ENCODE measurements at regions not wholly inside any gene's neighbourhood (a gene's known extent, or its start where the extent isn't known, plus 50 kb on each side); places are given as distances from the start of the nearest gene placed in this dataset.

DNA sequence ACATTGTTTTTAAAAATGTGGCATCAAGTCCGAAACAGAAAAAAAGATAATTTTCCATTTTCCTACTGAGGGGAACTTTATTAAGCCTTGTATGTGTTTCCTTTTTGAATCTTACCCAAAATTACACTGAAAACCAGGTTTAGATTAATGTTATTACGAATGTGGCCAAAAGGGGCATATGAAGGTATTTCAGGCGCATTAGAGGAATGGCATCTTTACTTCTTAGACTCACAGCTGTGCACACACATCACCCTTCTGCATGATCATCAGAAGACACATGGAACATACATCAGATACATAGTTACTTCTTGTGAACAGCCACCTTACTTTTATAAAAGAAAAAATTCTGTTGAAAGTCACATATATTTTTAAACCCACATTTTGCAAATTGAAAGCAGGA lies 58.6 kb upstream of the ZPBP start:
- TF ChIP-seq, protein P1, sequence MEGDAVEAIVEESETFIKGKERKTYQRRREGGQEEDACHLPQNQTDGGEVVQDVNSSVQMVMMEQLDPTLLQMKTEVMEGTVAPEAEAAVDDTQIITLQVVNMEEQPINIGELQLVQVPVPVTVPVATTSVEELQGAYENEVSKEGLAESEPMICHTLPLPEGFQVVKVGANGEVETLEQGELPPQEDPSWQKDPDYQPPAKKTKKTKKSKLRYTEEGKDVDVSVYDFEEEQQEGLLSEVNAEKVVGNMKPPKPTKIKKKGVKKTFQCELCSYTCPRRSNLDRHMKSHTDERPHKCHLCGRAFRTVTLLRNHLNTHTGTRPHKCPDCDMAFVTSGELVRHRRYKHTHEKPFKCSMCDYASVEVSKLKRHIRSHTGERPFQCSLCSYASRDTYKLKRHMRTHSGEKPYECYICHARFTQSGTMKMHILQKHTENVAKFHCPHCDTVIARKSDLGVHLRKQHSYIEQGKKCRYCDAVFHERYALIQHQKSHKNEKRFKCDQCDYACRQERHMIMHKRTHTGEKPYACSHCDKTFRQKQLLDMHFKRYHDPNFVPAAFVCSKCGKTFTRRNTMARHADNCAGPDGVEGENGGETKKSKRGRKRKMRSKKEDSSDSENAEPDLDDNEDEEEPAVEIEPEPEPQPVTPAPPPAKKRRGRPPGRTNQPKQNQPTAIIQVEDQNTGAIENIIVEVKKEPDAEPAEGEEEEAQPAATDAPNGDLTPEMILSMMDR (IDR thresholded peaks at IDR 0.05; ENCODE audit: low read depth, low read length) = no peak
- DNase-seq (ENCODE audit: low read depth in 2 of 2) = no peak
- no peak overlapping the region for H3K4me3 ChIP-seq (replicated peaks in 1 of 2; ENCODE audit: low read depth in 2 of 2, low read length in 2 of 2)

DNA sequence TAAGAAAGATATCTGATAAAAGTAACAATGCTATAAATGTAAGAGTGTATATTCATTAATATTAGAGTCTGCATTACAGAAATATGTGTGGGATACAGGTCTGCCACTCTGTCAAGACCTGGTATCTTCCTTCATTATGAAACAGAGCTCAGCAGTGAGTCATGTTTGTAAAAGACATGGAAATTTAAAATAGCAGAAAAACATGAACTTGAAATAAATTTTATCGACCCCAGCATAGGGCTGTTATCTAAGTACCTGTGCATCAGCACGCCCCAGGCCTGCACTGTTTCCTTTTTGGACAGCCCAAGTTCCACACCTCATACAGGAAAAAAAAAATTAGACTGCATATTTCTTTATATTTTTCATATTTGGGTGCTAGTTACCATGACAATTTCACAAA lies 58.0 kb upstream of the ZPBP start:
- no peak for DNase-seq (ENCODE audit: low read depth in 2 of 2)
- TF ChIP-seq, protein P1 (IDR thresholded peaks at IDR 0.05; ENCODE audit: low read depth, low read length) = no peak
- no peak overlapping the region for H3K4me3 ChIP-seq (replicated peaks in 1 of 2; ENCODE audit: low read depth in 2 of 2, low read length in 2 of 2)

DNA sequence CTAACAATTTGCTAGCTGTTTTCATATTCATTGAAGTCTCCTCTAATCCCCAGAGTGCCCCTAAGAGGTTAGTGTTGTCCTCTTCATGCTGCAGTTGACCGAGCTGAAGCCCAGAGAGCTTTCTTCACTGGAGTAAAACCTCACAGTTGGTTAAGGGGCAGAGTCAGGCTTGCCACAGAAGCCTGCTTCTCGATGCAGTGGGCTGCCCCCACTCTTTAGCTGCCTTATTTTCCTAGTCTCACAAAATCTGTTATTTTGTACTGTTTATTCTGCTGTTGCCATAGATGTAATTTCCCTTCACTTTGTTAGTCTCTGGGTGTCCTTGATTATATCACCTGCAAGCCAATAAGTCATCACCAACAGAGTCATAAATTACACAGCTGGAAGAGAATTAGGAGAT lies 56.3 kb upstream of the ZPBP start:
- TF ChIP-seq, protein P1 (IDR thresholded peaks at IDR 0.05; ENCODE audit: low read depth, low read length) = no peak
- DNase-seq (ENCODE audit: low read depth in 2 of 2) = no peak
- no peak overlapping the region for H3K4me3 ChIP-seq (replicated peaks in 1 of 2; ENCODE audit: low read depth in 2 of 2, low read length in 2 of 2)

DNA sequence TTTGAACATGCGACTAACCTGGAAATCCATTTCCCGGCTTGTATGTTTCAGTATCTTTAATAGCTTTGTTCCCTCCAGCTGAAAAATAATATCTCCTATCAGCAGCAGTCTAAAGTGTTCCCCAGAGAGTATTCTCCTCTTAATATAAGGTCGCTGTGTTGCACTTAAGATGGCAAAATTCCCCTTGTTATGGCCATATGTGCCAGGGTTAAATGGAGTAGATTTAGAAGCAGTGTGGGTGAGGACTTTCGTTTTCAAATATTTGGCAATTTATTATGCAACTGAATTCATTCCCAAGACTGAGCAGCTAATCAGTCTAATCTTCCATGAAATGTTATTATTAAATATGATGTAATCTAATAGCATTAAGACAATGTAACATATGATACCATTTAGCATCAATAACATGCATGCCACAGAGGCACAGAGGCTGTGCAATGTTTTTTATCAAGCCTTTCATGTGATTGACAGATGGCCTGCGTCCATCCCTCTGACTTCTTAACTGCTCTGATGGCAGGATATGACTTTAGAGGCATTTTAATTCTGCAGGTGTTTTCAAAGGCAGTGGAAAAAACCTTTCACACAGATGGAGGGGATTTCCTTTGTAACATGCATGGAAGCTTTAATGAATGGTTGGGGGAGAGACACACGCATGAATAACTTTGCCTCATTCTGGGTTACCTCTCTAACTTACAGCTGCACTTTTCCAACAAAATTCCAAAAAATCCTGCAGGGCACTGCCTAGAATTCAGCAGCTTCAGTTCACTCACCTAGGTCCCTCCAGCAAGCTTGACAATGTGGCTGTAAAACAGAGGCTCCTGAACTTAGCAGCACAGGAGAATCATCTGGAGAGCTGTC lies 55.1 kb upstream of the ZPBP start:
- TF ChIP-seq, protein P1 (IDR thresholded peaks at IDR 0.05; ENCODE audit: low read depth, low read length) = no peak
- H3K4me3 ChIP-seq (replicated peaks in 1 of 2; ENCODE audit: low read depth in 2 of 2, low read length in 2 of 2) = no peak overlapping the region
- DNase-seq (ENCODE audit: low read depth in 2 of 2) = no peak

DNA sequence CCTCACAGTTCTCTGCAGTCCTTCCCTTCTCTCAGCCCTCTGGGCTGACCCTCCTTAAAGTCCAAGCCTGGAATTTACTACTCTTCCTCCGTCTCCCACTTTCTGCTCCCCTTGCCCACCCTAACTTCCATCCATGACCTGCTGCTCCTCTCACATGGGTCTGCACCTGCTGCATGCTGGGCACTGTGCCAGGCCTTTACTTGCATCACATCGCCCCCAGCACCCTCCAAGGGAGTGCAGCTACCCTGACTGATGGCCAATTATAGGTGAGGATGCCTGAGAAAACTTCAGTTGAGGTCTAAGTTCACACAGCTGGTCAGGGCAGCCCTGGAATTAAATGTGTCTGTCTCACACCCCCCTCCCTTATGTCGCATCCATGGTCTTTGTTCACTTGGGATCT lies 53.6 kb upstream of the ZPBP start:
- no peak overlapping the region for H3K4me3 ChIP-seq (replicated peaks in 1 of 2; ENCODE audit: low read depth in 2 of 2, low read length in 2 of 2)
- TF ChIP-seq, protein P1 (IDR thresholded peaks at IDR 0.05; ENCODE audit: low read depth, low read length) = no peak
- no peak for DNase-seq (ENCODE audit: low read depth in 2 of 2)

DNA sequence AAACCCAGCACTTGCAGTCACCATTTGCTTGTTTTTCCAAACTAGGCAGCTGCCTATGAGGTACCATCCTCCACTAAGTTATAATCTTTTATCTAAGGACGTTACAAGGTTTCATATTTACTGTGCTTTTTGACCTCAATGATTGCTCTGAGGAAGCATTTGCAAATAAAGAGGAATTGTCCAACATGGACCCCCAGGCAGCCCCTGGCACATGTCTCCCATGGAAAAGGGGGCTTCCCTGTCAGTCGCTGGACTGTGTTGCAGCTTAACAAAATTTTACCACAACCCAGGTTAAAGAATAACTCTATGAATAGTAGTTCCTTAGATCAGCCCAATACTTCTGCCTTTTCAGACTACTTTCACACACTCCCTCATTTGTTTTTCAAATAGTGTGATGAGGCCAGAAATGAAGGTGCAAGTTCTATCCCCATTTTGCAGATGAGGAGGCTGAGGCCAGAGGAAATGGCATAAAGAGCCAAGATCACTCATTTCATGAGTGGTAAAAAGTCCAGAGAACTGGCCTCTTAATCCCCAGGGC lies 52.8 kb upstream of the ZPBP start:
- DNase-seq (ENCODE audit: low read depth in 2 of 2) = no peak
- TF ChIP-seq, protein P1 (IDR thresholded peaks at IDR 0.05; ENCODE audit: low read depth, low read length) = no peak
- no peak overlapping the region for H3K4me3 ChIP-seq (replicated peaks in 1 of 2; ENCODE audit: low read depth in 2 of 2, low read length in 2 of 2)

Measured in cardiac fibroblast (primary cell).